NCI-H1694 treated with DMSO at 0.1 percent for 48 hours (cell line): ENCODE measurements at regions not wholly inside any gene's neighbourhood (a gene's known extent, or its start where the extent isn't known, plus 50 kb on each side); places are given as distances from the start of the nearest gene placed in this dataset.
"Not testable (repeated sequence)": the region's sequence is repeated elsewhere in the genome, so short reads cannot be mapped to it uniquely, and the experiment has no call there.

Experiments
- DNase-seq: peaks from one replicate; lab custom pipeline; 2025; lab: John Stamatoyannopoulos, UW

- no peak for DNase-seq
These were observed 322.6 kb upstream of the TMEM132C start for GRCh38 chr12:127944211-127944899.

- no peak for DNase-seq
These were observed 309.8 kb upstream of the TMEM132C start for GRCh38 chr12:127957001-127957660.

DNA sequence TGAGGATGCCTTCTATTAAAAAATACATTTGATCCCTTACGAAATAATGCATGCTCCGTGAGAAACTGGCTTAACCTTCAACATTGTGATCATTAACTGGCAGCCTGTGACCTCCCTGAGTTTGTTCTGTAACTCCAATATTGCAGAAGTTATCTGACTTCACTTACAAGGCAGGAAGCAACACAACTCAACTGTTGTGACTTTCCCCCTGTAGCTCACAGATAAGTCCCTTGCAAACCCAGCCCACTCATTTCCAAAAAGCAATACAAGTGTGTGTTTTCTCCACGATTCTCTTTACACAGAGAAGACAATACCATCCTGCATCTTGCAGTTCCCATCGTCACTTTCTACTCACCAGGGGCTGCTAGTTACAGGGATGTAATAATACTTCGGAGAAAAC is 304.7 kb upstream of the TMEM132C start:
- DNase-seq, result no peak

GRCh38 chr12:127963933-127964332 is 303.0 kb upstream of the TMEM132C start:
- DNase-seq, result no peak

DNA sequence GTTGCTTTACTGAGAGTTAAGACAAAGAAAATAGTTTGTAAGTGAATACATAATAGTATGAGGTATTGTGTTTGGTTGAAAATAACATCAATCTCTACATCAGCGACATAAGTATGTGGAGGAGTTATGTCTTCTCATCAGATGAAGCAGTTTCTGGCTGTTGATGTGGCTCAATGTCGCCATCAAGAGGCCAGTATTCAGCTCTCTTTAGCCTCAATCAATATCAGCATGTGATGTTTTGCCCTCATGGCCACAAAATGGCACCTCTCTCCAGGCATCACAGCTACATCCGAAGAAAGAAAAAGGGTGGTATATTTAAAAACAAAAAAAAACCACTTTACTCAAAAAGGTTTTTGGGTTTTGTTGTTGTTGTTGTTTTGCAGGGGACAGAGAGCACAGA is 302.3 kb upstream of the TMEM132C start:
- no peak for DNase-seq

DNA sequence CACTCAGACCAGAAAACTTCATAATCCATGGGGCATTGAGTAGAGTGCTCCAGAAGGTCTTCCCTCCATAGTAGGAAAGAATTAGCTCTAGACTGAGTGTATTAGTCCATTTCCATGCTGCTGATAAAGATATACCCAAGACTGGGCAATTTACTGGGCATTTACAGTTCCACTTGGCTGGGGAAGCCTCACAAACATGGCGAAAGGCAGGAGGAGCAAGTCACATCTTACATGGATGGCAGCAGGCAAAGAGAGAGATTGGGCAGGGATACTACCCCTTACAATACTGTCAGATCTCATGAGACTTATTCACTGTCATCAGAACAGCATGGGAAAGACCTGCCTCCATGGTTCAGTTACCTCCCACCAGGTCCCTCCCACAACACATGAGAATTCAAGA is 300.6 kb upstream of the TMEM132C start:
- no peak for DNase-seq

GRCh38 chr12:127970491-127970890 is 296.5 kb upstream of the TMEM132C start:
- DNase-seq, result no peak

- no peak for DNase-seq
These were observed 286.4 kb upstream of the TMEM132C start for GRCh38 chr12:127980585-127980984.

DNA sequence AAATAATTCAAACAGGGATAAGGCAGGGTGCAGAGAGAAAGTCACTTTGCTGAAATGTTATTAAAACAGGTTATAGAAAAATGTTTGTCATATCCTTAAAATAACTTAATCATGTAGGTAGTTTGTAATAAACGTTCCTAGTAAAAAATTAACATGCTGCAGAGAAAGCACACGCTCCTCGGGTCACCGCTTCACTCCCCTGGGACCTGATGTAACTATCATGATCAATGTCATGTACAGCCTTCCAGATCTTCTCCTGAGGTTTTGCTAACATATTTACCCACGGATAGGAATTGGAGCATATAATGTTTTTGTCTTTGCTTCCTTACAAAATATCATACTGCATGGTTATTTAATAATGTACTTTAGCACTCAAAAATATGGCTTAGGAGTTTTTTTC is 285.1 kb upstream of the TMEM132C start:
- DNase-seq, result no peak

DNA sequence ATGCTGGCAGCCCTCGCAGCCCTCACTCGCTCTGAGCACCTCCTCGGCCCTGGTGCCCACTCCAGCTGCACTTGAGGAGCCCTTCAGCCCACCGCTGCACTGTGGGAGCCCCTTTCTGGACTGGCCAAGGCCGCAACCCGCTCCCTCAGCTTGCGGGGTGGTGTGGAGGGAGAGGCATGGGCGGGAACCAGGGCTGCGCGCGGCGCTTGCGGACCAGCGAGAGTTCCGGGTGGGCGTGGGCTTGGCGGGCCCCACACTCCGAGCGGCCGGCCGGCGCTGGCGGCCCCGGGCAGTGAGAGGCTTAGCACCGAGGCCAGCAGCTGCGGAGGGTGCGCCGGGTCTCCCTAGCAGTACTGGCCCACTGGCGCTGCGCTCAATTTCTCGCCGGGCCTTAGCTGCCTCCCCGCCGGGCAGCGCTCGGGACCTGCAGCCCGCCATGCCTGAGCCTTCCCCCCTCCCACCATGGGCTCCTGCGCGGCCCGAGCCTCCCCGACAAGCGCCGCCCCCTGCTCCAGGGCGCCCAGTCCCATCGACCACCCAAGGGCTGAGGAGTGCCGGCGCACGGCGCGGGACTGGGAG is 283.7 kb upstream of the TMEM132C start:
- DNase-seq, result not testable (repeated sequence)

DNA sequence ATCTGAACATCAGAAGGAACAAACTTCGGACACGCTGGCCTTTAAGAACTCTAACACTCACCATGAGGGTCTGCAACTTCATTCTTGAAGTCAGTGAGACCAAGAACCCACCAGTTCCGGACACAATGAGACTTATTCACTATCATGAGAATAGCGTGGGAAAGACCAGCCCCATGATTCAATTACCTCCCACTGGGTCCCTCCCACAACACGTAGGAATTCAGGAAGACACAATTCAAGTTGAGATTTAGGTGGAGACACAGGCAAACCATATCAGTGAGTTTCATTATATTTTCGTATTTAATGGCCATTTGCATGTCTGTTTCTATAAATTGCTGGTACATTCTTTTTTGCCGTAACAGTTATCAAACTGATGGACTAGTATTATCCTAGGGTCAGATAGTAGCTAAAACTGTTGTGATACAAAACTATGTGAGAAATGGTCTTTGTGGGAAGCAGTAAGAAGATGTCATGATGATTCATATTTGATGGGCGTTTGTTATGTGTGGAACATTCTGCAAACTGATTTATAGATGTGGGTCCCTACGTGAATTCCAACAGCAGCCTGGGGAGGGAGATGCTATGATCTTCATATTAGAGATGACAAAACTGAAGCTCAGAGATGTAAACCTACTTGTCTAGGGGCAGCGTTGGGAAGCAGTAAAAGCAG is 282.4 kb upstream of the TMEM132C start:
- DNase-seq, result no peak

DNA sequence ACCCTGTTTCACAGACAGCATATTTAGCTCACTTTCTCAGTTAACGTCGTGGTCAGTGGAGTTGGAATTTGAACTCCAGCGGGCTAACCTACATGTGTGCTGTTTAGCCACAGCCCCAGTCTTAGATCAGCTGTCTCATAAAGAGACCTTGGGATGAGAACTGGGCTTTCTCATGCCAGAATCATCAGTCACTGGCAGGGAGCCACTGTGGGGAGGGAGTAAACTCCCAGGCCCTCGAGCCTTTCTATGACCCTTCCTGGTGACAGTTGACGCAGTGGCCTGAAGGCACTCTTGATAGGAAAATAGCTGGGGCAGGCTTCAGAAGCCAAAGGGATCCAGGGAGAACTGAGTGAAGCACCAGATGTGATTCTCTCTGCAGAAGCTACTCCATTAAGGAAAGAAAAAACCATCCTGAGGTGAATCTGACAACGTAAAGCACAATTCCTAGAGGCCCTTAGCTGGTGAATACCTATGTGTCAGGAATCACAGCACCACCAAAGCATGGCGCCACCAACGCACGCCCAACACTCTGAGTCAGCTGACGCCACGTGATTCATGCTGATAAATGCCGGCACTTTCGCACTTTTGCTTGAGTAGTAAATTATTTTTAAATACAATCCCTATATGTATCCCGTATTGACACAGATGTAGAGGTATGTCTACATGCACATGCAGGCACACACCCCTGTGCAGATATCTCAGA is 279.6 kb upstream of the TMEM132C start:
- DNase-seq, result no peak

- no peak for DNase-seq
These were observed 275.5 kb upstream of the TMEM132C start for GRCh38 chr12:127991485-127991884.

- DNase-seq, result no peak
These were observed 268.0 kb upstream of the TMEM132C start for GRCh38 chr12:127998988-127999387.

GRCh38 chr12:128004383-128004938 is 262.5 kb upstream of the TMEM132C start:
- no peak for DNase-seq

DNA sequence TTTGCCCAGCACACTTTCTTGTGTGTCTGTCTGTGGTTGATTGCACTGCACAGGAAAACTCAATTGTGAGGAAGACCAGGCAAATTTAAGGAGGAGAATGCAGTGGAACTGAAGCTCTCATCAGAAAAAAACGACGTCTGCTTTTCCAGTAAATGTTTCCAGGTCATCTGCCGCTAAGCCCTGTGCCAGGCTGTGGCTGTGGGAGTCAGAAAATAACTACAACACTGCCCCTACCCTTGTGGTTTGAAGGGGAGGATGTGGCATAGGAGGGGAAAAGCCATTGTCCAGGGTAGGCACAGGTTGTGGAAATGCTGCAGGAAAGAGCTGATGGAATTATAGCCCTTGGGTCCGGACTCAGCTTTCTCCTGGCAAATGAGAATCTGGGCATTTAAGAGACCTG is 259.7 kb upstream of the TMEM132C start:
- DNase-seq, result no peak

GRCh38 chr12:128008341-128008740 is 258.6 kb upstream of the TMEM132C start:
- no peak for DNase-seq

- no peak for DNase-seq
These were observed 257.9 kb upstream of the TMEM132C start for GRCh38 chr12:128009108-128009507.

DNA sequence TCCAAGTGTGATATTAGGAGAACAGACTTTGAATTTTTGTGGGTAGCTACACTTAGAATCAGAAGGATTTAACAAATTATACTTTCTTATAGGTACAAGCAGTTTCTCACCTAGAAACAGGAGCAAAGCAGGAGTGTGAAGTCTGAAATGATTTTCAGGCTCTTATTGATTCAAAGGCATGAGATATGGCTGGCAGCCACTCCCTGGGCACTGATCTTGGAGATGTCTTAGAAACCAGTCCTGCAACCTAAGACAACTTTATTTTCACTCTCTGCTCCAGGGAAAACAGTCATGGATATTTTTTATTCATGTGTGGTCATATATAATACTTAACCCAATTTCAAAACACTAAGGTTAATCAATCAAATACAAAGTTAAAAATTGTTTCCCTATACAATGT is 254.9 kb upstream of the TMEM132C start:
- DNase-seq, result no peak

DNA sequence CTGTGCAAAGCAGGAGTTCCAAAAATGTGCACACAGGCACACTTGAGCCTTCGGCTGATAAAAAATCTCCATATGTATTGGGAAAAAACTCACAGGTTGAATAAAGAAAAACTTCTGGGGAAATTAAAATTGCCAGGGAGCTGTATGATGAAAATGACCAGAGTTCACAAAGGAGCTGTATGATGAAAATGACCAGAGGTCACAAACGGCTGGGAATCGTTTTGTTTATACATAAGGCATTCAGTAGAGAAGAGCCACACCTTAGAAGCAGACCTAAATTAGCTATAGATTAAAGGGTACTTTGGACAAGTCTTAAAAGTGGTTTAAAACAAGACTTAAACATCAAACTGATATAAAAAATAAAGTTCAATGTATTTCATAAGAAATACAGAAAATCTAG is 251.7 kb upstream of the TMEM132C start:
- DNase-seq, result no peak

GRCh38 chr12:128018067-128018466 is 248.9 kb upstream of the TMEM132C start:
- DNase-seq, result no peak

GRCh38 chr12:128019996-128020544 is 246.9 kb upstream of the TMEM132C start:
- no peak for DNase-seq
